Activated CD8-positive, alpha-beta memory T cell treated with anti-CD3 and anti-CD28 coated beads, Interleukin-2, amount 50 U/mL, for 1 hour (primary cell): ENCODE measurements at regions not wholly inside any gene's neighbourhood (a gene's known extent, or its start where the extent isn't known, plus 50 kb on each side); places are given as distances from the start of the nearest gene placed in this dataset.
"Not testable (repeated sequence)": the region's sequence is repeated elsewhere in the genome, so short reads cannot be mapped to it uniquely, and the experiment has no call there.

ENCODE experiments used
- DNase-seq: peaks from one replicate; pipeline ENCODE4 v3.0.0-alpha.2; 2020; ENCODE audit errors: extremely low read depth

DNA sequence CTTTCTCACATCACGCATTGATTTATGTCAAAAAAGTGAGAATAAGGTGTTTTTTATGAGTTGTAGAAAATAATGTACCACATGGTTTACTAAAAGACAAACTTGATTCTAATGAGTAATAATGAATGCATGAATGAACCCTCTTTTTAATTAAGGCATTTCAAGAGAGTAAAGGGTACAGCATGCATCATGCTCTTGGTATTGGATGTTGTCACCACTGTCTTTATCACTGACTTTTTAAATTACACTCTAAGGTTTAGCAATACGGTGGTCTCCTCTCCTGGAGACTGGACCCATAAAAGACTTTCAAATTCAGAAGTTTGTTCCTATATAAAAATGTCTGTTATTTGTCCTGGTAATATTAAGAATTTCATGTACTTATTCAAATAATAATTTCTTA lies 277.5 kb upstream of the TGFBR2 start:
- not testable (repeated sequence) for DNase-seq

DNA sequence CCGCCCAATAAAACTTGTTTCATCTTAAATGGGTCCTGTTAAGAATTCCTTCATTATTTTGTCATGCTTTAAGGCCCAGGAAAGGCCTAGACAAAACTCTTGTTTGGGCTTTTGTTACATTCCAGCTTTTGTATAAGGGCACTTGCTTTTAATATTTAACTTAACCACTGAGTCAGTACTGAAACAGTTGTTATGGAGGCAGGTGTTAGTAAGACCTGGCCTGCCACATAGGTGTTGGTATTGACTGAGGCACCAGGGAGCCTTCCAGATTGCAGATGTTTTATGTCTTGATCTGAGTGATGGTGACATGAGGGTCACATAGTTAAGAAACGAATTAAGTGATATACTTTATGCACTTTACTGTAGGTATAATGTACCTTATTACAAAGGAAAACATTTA lies 274.9 kb upstream of the TGFBR2 start:
- no peak for DNase-seq

DNA sequence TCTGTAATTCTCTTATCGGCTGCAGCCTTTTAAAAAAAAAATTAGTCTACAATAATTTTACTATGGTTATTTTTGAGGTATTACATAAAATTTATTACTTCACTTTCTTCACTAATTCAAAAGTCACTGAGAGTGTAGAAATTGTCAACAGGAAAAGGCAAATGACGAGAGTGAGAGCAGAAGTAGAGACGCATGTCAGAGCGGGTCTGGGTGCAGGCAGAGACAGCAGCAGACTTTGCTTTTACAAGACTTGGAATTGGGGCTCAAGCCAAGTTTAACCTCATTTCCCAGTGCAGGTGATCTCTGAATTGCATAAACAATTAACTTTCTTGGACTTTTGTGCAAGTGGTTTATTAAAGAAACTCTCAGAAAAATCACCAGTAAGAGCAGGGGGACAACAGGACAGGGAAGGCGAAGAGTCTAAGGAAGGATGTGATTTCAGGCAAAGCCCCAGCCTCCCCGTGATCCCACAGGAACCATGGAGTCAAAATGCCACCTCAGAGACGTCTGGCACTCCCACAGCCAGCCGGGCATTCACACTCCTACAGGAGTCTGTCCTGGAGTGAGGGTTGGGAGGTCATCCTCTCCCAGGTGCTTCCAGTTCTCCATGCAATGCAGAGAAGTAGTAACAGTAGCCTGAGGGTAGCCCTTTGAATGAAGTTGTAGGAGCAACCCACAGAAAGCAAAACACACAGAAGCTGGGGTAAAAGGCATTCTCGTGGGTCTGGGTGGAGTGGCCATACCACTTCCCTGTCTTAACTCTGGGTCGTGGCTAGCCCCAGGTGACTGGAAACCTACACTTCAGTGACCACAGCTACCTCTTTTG lies 274.0 kb upstream of the TGFBR2 start:
- DNase-seq: no peak

DNA sequence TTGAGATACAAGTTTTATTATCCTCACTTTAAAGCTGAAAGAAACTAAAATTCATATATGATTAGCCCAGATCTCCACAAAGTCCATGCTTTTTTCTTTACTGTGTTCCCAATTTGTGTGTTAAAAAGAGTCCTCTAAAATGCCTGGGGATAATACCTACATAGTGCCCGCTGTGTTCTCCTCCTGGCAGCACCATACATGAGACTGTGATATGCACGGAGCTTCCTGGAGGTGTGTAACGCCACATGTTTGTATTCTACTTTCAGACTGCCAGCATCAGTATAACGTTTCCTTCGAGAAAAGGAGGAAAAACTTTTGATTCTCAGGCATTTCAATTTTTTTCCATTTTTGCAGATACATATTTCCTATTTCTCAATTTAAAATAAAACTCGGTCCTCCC lies 273.3 kb upstream of the TGFBR2 start:
- DNase-seq: no peak

DNA sequence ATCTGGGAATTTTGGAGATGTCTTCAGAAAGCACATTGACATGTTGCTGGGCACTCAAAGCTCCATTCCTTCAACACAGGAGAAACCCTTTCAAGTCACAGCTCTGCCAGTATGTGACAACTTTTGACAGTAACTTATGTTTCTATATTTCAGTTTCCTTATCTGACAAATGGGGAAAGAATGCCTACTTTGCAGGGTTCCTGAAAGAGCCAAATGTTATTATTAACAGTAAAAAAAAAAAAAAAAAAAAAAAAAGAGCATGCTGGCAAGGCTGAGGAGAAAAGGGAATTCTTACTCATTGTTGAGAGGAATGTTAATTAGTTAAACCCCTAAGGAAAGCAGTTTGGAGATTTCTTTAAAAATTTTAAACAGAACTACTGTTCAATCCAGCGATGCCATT lies 272.5 kb upstream of the TGFBR2 start:
- DNase-seq: no peak

DNA sequence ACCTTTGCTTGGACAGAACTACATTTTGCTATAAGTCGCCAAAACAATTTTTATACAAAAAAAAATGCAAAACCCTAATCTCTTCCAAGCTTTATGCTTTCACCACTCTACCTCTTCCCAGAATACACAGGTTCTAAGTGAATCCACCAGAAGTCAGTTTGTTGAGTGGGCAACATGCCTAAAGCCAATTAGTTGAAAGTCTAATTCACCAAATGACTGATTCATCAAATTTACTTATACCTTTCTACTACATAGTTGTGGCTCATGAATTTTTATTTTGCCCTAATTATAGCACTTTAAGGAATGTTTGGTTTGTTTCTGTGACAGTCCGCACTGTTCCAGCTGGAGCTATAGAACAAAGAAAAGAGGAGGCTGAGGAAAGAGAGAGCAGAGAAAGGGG lies 265.9 kb upstream of the TGFBR2 start:
- no peak for DNase-seq

DNA sequence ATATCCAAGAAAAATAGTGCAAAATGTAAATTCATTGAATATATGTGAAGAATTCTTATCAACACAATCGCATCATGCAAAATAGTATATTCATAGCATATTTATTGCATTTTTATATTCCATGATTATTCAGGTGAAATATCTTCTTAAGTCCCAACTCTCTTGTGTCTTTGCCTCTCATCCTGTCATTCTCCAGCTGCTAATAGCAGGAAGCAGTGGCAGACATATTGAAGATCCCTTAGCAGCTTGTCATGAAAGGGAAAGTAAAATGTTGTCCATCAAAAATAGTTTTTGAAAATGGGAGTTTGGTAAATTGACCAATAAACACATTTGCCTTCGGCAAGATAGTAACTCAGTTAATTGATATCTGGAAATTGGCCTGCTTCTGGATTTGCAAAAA lies 265.3 kb upstream of the TGFBR2 start:
- no peak for DNase-seq

DNA sequence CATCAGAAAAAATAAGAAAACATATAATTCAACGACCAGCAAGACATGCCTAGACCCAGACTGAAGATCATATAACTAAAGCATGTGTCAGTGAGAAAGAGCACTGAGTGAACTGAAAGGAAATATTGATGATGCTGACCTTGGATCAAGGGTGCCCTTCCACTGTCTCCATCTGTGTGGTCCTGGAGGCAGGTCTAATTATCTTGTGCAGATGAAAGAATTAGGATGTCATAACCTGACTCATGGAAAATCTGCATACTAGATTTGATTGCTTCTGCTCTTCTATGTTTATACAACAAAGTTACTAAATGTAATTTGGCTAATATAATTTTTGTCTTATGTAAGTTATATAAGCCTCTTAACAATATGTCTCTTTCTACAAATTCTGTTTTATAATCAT lies 264.6 kb upstream of the TGFBR2 start:
- no peak for DNase-seq

DNA sequence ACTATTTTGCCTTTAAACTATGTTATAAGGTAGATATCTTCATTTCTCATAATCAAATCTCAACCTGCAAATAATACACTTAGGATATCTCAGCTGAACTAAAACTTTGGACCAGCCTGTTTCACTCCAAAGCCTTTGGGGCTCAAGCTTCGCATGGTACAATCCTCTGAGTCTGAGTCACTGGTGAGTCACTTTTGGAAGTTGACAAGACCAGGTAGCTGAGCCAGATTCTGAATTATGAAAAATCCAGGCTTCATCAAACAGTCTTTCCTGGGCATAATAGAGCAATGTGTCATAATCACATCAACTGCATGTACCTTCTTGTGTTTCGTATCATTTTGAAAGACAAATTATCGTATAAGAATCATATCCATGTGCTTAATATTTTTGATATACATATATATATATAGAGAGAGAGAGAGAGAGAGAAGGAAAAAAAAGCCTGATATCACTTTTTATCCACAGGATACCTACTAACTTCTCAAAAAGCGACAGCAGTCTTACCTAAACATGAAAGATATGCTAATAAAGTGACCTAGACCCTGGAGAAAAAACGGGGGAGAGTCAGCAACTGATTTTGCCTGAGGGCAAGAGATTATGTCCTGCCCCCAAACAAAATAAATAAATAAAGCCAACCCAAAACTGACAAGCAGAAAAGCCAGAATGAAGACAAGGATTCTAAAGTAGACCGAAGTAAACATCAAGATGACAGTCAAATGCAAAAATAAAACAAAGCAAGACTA lies 263.9 kb upstream of the TGFBR2 start:
- no peak for DNase-seq

DNA sequence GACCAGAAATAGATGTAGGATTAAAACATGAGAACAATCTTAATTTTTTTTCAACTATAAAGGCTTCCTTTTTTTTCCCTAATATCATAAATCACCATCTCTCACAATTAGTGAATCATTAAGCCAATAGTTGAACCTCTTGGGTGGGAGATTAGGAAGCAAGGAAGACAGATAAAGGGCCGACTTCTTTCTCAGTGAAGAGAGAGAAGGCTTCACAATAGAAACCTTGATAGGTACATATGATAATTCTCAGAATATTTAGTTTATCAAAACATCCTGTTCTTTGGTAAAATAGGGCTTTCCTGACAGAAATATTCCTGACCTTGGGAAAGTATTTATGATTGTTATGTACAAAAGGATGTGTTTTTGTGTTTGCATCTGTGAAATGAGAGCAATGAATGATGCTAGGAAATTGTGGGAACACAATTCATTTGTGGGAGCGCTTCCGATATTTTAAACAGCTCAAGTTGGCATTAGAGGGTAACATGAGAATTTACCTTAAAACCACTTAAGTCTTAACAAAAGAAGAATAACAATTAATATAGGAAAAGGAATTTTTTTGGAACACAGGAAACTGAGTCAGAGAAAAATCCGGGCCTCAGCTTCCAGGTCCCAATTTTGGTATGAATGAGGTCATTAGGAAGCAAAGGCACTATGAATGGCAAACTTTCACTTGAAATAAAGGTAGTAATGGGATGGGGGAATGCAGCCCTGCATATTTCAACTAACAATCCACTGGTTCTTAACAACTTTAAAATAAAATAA lies 263.2 kb upstream of the TGFBR2 start:
- DNase-seq: no peak

DNA sequence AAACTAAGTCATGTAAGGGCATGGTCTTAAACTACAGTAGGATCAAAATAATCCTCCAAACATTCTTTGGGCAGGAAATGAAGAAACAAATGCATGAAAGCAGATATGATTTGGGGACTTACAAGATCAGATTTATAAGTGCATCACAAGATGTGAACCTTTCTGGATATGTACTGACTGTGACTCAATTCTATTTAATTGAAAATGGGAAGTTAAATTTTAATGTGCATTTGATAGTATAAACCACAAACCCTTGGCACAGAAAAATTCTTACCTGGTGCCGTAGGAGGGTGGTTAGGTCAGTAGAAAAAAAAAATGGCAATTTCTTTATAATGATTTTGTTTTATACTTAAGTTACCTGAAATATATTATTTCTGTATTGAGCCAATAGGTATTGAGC lies 262.5 kb upstream of the TGFBR2 start:
- DNase-seq: no peak

DNA sequence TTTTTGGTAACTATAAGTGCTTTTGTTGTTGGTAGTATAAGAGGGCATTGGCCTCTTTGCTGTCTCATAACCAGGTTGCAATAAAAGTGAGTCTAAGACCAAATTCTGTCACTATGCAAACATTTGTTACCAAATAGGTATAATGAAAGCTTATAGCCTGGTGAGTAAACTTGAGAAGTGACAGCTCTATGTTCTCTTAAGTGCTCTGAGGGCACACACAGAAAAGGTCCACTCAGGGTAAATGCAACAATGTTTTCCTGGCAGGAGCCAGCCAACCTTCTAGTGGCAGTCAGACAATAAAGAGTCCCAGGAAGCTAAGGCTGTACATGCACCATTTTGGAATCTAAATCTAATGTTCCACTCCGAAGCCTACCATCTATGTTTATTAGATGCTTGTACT lies 262.1 kb upstream of the TGFBR2 start:
- DNase-seq: no peak

DNA sequence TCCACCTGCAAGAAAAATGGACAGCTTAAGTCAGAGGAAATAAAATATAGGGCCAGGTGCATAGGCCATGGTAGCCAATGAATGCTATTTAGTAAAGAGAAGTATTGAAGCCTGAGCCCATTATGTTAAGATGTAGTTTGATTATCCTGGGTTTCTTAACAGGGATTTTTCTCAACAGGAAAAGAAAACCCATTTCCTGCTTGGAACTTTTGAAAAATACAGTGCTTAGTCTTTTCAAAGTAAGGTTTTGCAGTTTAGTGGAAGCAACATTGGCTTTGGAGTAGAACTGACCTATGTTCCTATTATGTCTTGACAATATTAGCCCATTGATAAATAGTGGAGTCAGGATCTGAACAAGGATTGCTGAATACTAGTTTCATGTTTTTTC lies 259.5 kb upstream of the TGFBR2 start:
- DNase-seq: no peak

DNA sequence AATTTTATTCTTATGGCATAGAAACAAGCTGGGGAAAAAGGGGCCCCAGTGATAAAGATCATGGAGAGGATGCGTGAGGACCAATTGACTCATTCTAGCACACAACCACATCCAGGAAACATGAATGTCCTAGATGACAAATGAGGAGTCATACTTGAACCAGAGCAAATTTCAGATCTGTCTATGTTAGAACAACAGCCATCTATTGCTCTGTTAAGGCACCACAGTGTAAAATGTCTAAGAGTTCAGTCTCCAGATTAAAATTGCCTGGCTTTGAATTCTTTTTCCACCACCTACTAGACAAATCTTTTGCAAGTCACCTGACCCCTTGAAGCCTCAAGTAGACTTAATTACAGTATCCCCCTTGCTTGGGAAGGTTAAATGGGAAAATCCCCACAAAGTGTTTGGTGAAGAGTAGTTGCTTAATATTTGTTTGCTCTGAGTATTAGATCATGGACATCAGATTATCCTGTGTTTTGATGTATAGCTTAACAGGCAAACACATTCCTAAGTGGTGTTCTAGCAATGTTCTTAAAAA lies 258.7 kb upstream of the TGFBR2 start:
- DNase-seq: no peak

DNA sequence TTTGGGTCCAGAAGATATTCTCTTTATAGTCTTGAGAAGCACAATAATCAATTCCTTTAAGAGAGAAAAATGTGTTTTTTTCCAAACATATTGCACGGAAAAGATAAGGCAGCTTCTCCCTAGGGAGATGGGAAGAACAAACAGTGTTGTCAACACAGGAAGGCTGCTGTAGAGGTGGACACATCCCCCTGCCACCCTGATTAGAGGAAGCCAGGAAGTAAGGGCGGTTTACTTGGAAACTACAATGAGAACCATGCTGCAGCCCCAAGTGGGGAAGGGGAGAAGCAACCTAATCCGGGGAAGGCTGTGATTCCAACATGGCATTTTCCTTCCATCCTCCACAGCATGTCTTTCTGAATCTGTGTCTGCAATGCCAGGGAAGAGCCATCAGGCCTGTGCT lies 256.9 kb upstream of the TGFBR2 start:
- DNase-seq: no peak

DNA sequence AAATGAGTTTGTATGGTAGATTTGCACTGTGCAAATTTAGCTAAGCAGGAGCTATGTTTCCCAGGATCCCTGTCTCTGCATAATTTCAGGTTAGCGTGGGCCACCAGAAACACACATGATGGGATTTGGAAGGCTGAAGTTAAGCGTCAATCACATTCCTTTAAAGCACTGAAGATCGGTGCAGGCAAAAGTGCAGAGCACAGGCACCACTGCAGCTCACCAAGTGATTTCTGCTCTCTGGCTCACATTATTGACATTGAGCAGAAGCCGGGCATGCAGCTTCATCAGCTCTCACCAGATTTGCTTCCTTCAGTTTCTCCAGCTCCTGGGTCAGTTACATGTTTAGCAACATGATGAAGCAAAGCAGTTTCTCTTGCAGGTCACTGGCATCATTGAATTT lies 256.4 kb upstream of the TGFBR2 start:
- no peak for DNase-seq

DNA sequence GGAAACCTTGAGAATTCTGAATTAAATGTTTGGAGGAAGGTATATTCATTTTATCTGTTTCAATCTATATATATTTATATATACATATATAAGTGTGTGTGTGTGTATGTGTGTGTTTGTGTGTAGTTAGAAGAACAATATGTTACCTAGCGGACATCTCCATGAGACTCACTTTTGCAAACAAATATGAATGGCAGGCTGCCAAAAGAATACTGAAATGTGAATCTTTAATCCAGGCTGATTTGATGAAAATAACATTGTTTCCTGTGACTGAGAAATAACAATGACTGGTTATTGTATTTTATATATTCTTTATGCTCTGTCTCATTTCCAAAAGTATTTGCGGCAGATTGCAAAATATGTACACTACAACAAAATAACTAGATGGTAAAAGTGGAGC lies 255.5 kb upstream of the TGFBR2 start:
- no peak for DNase-seq

DNA sequence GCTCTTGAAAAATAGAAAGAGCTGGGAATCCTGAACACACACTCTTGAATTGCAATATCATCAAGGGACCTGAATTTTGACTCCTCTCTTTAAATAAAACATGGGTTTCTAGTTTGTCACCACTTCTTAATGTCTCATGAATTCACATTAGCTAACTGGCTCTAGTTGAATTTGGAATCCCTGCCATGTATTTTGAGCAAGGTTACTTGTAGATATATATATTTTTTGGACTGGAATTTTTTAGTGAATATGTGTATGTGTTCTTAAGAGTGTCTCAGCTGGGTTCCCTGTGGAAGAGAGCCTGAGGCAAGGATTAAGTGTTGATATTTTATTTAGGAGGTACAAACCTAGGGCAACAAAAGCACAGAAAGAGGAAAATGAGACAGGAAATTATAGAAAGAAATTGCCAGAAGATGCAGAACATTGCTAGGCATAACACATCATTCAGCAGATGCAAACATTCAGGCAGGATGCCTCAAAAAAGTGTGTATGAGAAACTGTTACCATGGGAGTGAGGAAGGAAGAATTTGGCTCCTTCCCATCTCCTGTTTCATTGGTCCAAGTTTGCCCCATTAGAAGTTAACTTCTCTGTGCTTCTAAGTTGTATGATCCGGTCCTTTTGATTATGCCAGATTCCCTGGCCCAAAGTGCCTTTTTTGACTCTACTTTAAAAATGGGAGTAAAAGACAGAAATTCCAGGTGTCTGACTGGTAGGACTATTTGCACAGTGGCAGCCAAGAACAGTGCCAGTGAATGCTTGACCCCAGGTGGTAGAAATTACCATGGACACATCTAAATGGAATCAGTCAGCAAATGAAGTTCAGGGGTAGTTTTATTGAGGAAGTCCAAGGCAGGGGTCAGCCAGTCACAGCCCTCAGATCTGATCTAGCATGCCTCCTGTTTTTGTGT lies 253.7 kb upstream of the TGFBR2 start:
- DNase-seq: no peak

DNA sequence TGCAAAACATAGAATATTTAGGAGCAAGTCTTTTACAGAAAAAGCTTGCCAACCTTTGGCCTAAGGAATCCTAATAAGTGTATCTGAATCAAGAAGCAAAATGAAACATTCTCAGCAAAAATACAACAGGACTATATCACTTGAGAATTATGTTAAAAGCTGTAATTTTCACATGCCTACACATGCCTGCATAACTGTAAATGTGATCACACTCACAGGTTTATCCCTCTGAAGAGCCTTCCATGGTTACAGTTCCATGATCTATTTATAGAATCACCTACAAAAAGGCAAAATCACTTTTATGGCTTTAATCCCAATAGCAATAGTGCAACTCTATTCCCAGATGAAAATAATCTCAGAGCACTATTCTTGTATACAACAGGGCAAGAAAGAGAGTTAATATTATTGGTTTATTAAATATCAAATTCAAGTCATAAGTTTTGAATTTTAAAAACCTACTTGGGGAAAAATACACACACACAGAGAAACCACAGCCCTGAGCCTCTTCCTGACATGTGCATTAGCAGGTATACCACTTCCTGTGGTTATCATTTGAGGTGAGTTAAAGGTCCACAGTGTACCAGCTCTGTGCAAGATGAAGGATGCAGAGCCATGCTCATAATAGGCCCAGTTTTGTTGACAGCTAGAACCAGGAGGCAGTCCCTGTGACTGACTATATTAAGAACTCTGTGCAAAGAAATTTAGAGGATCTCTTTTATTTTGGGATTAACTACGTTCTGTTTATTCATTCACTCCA lies 252.5 kb upstream of the TGFBR2 start:
- DNase-seq: peak; percentile 19

DNA sequence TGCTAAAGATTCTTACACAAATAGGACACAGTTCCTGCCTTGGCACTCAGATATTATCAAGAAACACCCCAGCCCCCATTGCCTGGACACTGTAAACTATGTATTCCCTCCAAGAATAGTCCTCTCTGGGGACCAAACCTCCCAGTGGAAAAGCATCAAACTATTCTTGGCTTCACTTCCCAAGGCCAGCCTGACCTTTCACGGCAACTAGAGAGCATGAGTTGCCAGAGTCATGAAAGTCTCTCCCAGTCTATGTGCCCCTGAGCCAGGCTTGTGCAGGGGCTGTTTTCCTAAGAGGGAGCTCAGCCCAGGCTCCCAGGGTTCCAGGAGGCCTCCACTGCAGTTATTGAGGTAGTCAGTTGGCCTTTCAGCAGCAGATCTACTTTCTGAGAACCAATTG lies 251.9 kb upstream of the TGFBR2 start:
- DNase-seq: no peak

DNA sequence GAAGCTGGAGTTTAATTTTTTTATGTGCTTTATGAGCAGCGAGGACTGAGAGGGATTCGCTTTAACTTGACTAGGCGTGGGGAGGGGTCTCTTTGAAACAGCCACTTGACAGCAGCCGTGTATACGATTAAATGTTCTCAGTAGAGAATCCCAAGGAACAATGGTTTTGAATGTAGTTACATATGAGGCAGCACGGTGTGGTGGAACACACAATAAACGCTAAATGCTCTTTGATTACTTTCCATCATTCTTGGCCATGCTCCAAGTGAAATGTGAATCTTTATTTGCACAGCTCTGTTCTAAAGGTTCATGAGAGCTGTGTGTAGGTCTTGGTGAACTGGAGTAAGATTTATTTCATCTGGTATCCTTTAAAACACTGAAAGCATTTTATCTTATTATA lies 251.4 kb upstream of the TGFBR2 start:
- no peak for DNase-seq
